Fibroblast of villous mesenchyme (primary cell): ENCODE measurements at regions not wholly inside any gene's neighbourhood (a gene's known extent, or its start where the extent isn't known, plus 50 kb on each side); places are given as distances from the start of the nearest gene placed in this dataset.

Experiments
- DNase-seq: peaks from one replicate; pipeline ENCODE4 v3.0.0-alpha.2; 2010; ENCODE audit warnings: low read depth
- H3K4me3 ChIP-seq: 2 replicates; pipeline ENCODE4 v1.5.1; 2011; ENCODE audit warnings: low read depth, mild to moderate bottlenecking, low read length
- CTCF ChIP-seq: IDR thresholded peaks from 2 replicates; pipeline ENCODE4 v1.5.1; 2012; ENCODE audit warnings: low read depth, mild to moderate bottlenecking, low read length; ENCODE audit not compliant: insufficient read depth

GRCh38 chr9:107609547-107609946 is 120.0 kb upstream of the KLF4 start:
- no peak for DNase-seq
- no peak overlapping the region for H3K4me3 ChIP-seq
- no peak for TF ChIP-seq CTCF

- no peak for TF ChIP-seq CTCF
- no peak overlapping the region for H3K4me3 ChIP-seq
- no peak for DNase-seq
Measured at GRCh38 chr9:107606149-107606790, 116.7 kb upstream of the KLF4 start.

GRCh38 chr9:107605041-107605440 is 115.5 kb upstream of the KLF4 start:
- no peak overlapping the region for H3K4me3 ChIP-seq
- TF ChIP-seq CTCF, result no peak
- no peak for DNase-seq

GRCh38 chr9:107603281-107603680 is 113.7 kb upstream of the KLF4 start:
- H3K4me3 ChIP-seq, result no peak overlapping the region
- DNase-seq, result no peak
- no peak for TF ChIP-seq CTCF

- TF ChIP-seq CTCF, result no peak
- no peak overlapping the region for H3K4me3 ChIP-seq
- no peak for DNase-seq
Measured at GRCh38 chr9:107600060-107600573, 110.5 kb upstream of the KLF4 start.

GRCh38 chr9:107597743-107598217 is 108.2 kb upstream of the KLF4 start:
- no peak for TF ChIP-seq CTCF
- no peak overlapping the region for H3K4me3 ChIP-seq
- no peak for DNase-seq
